ENCODE measurements at regions not wholly inside any gene's neighbourhood (a gene's known extent, or its start where the extent isn't known, plus 50 kb on each side); places are given as distances from the start of the nearest gene placed in this dataset.

DNA sequence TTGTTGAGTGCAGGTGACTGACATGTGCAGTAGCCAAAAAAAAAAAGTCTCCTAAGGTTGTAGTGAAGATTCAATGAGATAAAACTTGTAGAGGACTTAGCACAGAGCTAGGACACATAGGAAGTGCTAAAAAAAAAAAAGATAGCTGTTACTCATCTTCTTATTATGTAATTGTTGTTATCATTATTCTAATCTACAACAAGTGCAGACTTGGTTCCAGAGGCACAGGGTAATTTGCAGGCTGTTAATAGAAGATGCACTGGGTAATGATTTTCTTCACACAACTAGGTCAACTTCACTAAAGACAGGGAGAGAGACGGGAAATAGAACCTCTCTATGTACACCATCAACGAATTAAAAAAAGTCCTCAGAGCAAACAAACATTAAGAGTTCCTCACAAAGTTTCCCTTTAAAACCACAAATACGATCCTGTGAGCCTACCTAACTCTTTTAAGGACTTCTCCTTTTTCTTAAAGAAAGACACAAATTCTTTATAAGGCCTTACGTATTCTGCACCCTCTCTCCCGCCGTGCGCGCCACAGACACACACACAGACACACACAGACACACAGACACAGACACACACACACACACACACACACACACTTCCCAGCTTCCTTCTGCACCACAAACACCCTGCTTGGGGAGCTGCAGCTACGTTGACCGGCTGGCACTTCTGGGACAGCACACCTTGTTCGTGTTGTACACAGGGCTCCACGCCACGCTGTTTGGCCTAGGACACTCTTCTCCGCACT lies 49.8 kb upstream of the GADD45A start:
- H3K4me2 ChIP-seq (ENCODE audit: low read length) = no peak overlapping the region
- no peaks in the 10 kb centered on the region for H3K79me2 ChIP-seq (replicated peaks; ENCODE audit: insufficient read depth, low read length)
- no peaks in the 10 kb centered on the region for H3K9me3 ChIP-seq (ENCODE audit: low read length)
- H3K4me3 ChIP-seq (ENCODE audit: low read length) = no peak overlapping the region
- no peak for TF ChIP-seq RAD21 (conservative IDR thresholded peaks at IDR 0.05)
- no peak for TF ChIP-seq MXI1 (conservative IDR thresholded peaks at IDR 0.05; ENCODE audit: poor library complexity, severe bottlenecking)
- TF ChIP-seq EP300 (conservative IDR thresholded peaks at IDR 0.05; ENCODE audit: poor library complexity, severe bottlenecking) = no peak
- TF ChIP-seq EZH2 (IDR thresholded peaks at IDR 0.05; ENCODE audit: borderline replicate concordance, insufficient read depth, low read length, poor library complexity, severe bottlenecking) = no peak
- TF ChIP-seq, protein P1, sequence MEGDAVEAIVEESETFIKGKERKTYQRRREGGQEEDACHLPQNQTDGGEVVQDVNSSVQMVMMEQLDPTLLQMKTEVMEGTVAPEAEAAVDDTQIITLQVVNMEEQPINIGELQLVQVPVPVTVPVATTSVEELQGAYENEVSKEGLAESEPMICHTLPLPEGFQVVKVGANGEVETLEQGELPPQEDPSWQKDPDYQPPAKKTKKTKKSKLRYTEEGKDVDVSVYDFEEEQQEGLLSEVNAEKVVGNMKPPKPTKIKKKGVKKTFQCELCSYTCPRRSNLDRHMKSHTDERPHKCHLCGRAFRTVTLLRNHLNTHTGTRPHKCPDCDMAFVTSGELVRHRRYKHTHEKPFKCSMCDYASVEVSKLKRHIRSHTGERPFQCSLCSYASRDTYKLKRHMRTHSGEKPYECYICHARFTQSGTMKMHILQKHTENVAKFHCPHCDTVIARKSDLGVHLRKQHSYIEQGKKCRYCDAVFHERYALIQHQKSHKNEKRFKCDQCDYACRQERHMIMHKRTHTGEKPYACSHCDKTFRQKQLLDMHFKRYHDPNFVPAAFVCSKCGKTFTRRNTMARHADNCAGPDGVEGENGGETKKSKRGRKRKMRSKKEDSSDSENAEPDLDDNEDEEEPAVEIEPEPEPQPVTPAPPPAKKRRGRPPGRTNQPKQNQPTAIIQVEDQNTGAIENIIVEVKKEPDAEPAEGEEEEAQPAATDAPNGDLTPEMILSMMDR (IDR thresholded peaks at IDR 0.05; ENCODE audit: poor library complexity, severe bottlenecking) = no peak
- TF ChIP-seq, protein P2, sequence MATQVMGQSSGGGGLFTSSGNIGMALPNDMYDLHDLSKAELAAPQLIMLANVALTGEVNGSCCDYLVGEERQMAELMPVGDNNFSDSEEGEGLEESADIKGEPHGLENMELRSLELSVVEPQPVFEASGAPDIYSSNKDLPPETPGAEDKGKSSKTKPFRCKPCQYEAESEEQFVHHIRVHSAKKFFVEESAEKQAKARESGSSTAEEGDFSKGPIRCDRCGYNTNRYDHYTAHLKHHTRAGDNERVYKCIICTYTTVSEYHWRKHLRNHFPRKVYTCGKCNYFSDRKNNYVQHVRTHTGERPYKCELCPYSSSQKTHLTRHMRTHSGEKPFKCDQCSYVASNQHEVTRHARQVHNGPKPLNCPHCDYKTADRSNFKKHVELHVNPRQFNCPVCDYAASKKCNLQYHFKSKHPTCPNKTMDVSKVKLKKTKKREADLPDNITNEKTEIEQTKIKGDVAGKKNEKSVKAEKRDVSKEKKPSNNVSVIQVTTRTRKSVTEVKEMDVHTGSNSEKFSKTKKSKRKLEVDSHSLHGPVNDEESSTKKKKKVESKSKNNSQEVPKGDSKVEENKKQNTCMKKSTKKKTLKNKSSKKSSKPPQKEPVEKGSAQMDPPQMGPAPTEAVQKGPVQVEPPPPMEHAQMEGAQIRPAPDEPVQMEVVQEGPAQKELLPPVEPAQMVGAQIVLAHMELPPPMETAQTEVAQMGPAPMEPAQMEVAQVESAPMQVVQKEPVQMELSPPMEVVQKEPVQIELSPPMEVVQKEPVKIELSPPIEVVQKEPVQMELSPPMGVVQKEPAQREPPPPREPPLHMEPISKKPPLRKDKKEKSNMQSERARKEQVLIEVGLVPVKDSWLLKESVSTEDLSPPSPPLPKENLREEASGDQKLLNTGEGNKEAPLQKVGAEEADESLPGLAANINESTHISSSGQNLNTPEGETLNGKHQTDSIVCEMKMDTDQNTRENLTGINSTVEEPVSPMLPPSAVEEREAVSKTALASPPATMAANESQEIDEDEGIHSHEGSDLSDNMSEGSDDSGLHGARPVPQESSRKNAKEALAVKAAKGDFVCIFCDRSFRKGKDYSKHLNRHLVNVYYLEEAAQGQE (IDR thresholded peaks at IDR 0.05; ENCODE audit: borderline replicate concordance) = no peak
- no peak for TF ChIP-seq POLR2AphosphoS5 (IDR thresholded peaks at IDR 0.05)
- TF ChIP-seq TAF1 (IDR thresholded peaks at IDR 0.05; ENCODE audit: low read depth) = no peak
- TF ChIP-seq SMC3 (conservative IDR thresholded peaks at IDR 0.05; ENCODE audit: poor library complexity) = no peak
- H3F3A ChIP-seq (ENCODE audit: insufficient read depth, low read length, poor library complexity, severe bottlenecking) = no peaks in the 10 kb centered on the region
- H3K9ac ChIP-seq (ENCODE audit: low read length) = no peak overlapping the region
- no peak overlapping the region for H2AFZ ChIP-seq (ENCODE audit: low read depth, low read length)
- no peaks in the 10 kb centered on the region for H4K20me1 ChIP-seq (ENCODE audit: insufficient read depth)
- H3K27me3 ChIP-seq (ENCODE audit: insufficient read depth, low read depth, low read length) = no peaks in the 10 kb centered on the region
- H3K9me2 ChIP-seq (ENCODE audit: insufficient read depth, low read length) = no peaks in the 10 kb centered on the region
- no peak overlapping the region for H3K27ac ChIP-seq (ENCODE audit: low read length)
- no peaks in the 10 kb centered on the region for H3K36me3 ChIP-seq (ENCODE audit: insufficient read depth, low read length)

Small RNA genes lying in the stretch of these regions (small RNA-seq; reads per million reads assigned to genes)
- gene RNU6-1031P = 0 to 0.03 (median 0) reads per million in 3 experiments

All from neural cell (in vitro differentiated cells).